A673 (cell line): ENCODE measurements at regions not wholly inside any gene's neighbourhood (a gene's known extent, or its start where the extent isn't known, plus 50 kb on each side); places are given as distances from the start of the nearest gene placed in this dataset.

Experiments used
- CTCF ChIP-seq: fragments of 300-800, 200-600 bp; sonication (generic); conservative IDR thresholded peaks from 2 replicates; pipeline ENCODE4 v1.5.1; 2017; ENCODE audit warnings: low read depth, mild to moderate bottlenecking, antibody characterized with exemption, low read length, moderate library complexity, mixed read lengths
- EZH2 ChIP-seq: fragments of 200-600 bp; sonication (generic); IDR thresholded peaks from 2 replicates; pipeline ENCODE4 v1.6.1; 2017; ENCODE audit warnings: borderline replicate concordance, low read depth, mild to moderate bottlenecking, mixed read lengths, antibody characterized with exemption, low read length; ENCODE audit not compliant: poor library complexity, severe bottlenecking

GRCh38 chr1:19007491-19008441, 51.3 kb upstream of the IFFO2 start:
- TF ChIP-seq CTCF (no peak), EZH2 (no peak)
